Endothelial cell of umbilical vein (primary cell): ENCODE measurements at regions not wholly inside any gene's neighbourhood (a gene's known extent, or its start where the extent isn't known, plus 50 kb on each side); places are given as distances from the start of the nearest gene placed in this dataset.

ENCODE experiments used
- BruUV-seq: library from RNA; stranded (reverse); fragments of 400-500 nt; replicated peaks from 2 replicates; lab custom pipeline; 2021; lab: Mats Ljungman, UMichigan
- CTCF ChIA-PET: fragments of 300-600, 350-600 bp; sonication (Branson Sonifier 250); formaldehyde crosslinking; loops from one replicate; lab custom pipeline; 2021; ENCODE audit warnings: antibody characterized with exemption, inconsistent platforms; lab: Charles Lee
- POLR2A ChIA-PET: fragments of 300-600, 350-600 bp; sonication (Branson Sonifier 250); formaldehyde crosslinking; loops from one replicate; lab custom pipeline; 2021; ENCODE audit warnings: antibody characterized with exemption, inconsistent platforms; lab: Charles Lee
- DNase-seq: peaks from one replicate; pipeline ENCODE4 v3.0.0-alpha.2; 2011; ENCODE audit warnings: low read depth, low spot score
- FAIRE-seq: peaks from 2 replicates; lab custom pipeline; 2011; peaks lifted over from hg19 to GRCh38; lab: Jason Lieb, UNC
- H2AFZ ChIP-seq: 2 replicates; pipeline ENCODE4 v1.6.0; 2012; ENCODE audit warnings: low read depth, low read length, control low read depth, inconsistent platforms
- H3K27ac ChIP-seq: 2 replicates; pipeline ENCODE4 v1.5.1; 2011; ENCODE audit warnings: low read depth, mild to moderate bottlenecking, control low read depth, low read length, moderate library complexity; ENCODE audit not compliant: insufficient read depth
- H3K27me3 ChIP-seq, 2 experiments: 2 replicates each; pipeline versions ENCODE4 v1.6.0 to v1.6.1; 2011; ENCODE audit warnings: low read length in 2 of 2, mixed read lengths in 1 of 2; ENCODE audit not compliant: control insufficient read depth in 2 of 2, insufficient read depth in 2 of 2
- H3K36me3 ChIP-seq, 2 experiments: 2 replicates in 1 of 2; 3 replicates in 1 of 2; pipeline ENCODE4 v1.5.1; 2011; ENCODE audit warnings: low read length in 2 of 2, mild to moderate bottlenecking in 1 of 2, moderate library complexity in 1 of 2; ENCODE audit not compliant: control insufficient read depth in 2 of 2, insufficient read depth in 2 of 2; ENCODE audit errors: extremely low read depth in 1 of 2
- H3K4me1 ChIP-seq: 3 replicates; pipeline ENCODE4 v1.5.1; 2011; ENCODE audit warnings: mild to moderate bottlenecking, low read length; ENCODE audit not compliant: control insufficient read depth, insufficient read depth; ENCODE audit errors: extremely low read depth
- H3K4me2 ChIP-seq: 2 replicates; pipeline ENCODE4 v1.6.1; 2011; ENCODE audit warnings: low read length, control low read depth, mixed read lengths; ENCODE audit not compliant: insufficient read depth
- H3K4me3 ChIP-seq, 3 experiments: fragments of 200-600 bp in 1 of 3; sonication (generic), shearing (Covaris generic) in 1 of 3; replicated peaks in 1 of 3; 2 replicates each; pipeline ENCODE4 v1.5.1; 2011 to 2016; ENCODE audit warnings: control low read depth in 3 of 3, low read length in 3 of 3, mild to moderate bottlenecking in 2 of 3, inconsistent platforms in 1 of 3, low read depth in 1 of 3, moderate library complexity in 1 of 3; ENCODE audit not compliant: insufficient read depth in 1 of 3
- H3K79me2 ChIP-seq: 2 replicates; pipeline ENCODE4 v1.6.0; 2012; ENCODE audit warnings: low read length, inconsistent platforms; ENCODE audit not compliant: control insufficient read depth, insufficient read depth
- H3K9ac ChIP-seq: replicated peaks from 2 replicates; pipeline ENCODE3; 2011; ENCODE audit warnings: low read length, control low read depth; ENCODE audit not compliant: insufficient read depth; ENCODE audit errors: extremely low read depth
- H3K9me1 ChIP-seq: replicated peaks from 3 replicates; pipeline ENCODE4 v1.6.0; 2011; ENCODE audit warnings: mild to moderate bottlenecking, low read length; ENCODE audit not compliant: control insufficient read depth, insufficient read depth; ENCODE audit errors: extremely low read depth
- H3K9me3 ChIP-seq: replicated peaks from 2 replicates; pipeline ENCODE4 v1.5.1; 2012; ENCODE audit warnings: low read length, inconsistent platforms; ENCODE audit not compliant: control insufficient read depth, insufficient read depth
- H4K20me1 ChIP-seq: replicated peaks from 2 replicates; pipeline ENCODE3; 2011; ENCODE audit warnings: mild to moderate bottlenecking, low read length; ENCODE audit not compliant: control insufficient read depth, insufficient read depth; ENCODE audit errors: extremely low read depth
- CTCF ChIP-seq, 2 donors: IDR thresholded peaks; 1 replicate in 1 of 2; 2 replicates in 1 of 2; pipeline ENCODE4 v1.5.1; 2011; ENCODE audit warnings: low read length in 2 of 2, mild to moderate bottlenecking in 2 of 2, moderate library complexity in 2 of 2, control low read depth in 1 of 2, inconsistent platforms in 1 of 2, low read depth in 1 of 2; ENCODE audit not compliant: insufficient read depth in 1 of 2; ENCODE audit errors: extremely low read depth in 1 of 2
- FOS ChIP-seq: IDR thresholded peaks from 2 replicates; pipeline ENCODE4 v1.6.1; 2011; ENCODE audit warnings: mild to moderate bottlenecking, low read length, moderate library complexity, borderline replicate concordance; ENCODE audit not compliant: insufficient read depth
- GATA2 ChIP-seq: IDR thresholded peaks from 2 replicates; pipeline ENCODE4 v1.7.0; 2011; ENCODE audit warnings: low read depth, mild to moderate bottlenecking, moderate library complexity, mixed read lengths, low read length; ENCODE audit not compliant: insufficient read length, insufficient read depth
- MAX ChIP-seq: IDR thresholded peaks from 2 replicates; pipeline ENCODE4 v1.6.1; 2011; ENCODE audit not compliant: insufficient read depth, insufficient read length
- MYC ChIP-seq: IDR thresholded peaks from one replicate; pipeline ENCODE4 v1.6.1; 2011; ENCODE audit warnings: mild to moderate bottlenecking, low read depth, low read length
- POLR2A ChIP-seq: IDR thresholded peaks from 2 replicates; pipeline ENCODE4 v1.6.1; 2012; ENCODE audit warnings: low read depth, mild to moderate bottlenecking, control low read depth, low read length
- dilution Hi-C: fragments of 300-500 bp; cut with MboI; formaldehyde crosslinking; loops from one replicate; pipeline ENCODE4 v1.15.0; 2019; ENCODE audit warnings: low sequenced_read_pairs; ENCODE audit not compliant: extremely low pct_ligation_motif_present
- intact Hi-C: fragments of 100-400 bp; cut with micrococcal nuclease; formaldehyde crosslinking; loops from one replicate; pipeline ENCODE4 v1.10.0; 2022

- TF ChIP-seq GATA2 (no peak), CTCF (IDR thresholded peaks at IDR 0.05; ENCODE audit: extremely low read depth in 1 of 2, insufficient read depth in 1 of 2, low read depth in 1 of 2, low read length in 2 of 2) (no peak), FOS (no peak), MAX (no peak), MYC (no peak), POLR2A (no peak)
- Histone ChIP-seq H3K4me3 (no peak overlapping the region), H3K36me3 (no peaks in the 10 kb centered on the region), H3K27me3 (no peaks in the 10 kb centered on the region), H3K79me2 (no peaks in the 10 kb centered on the region), H3K9me3 (peaks cover 6% of the 10 kb centered on the region), H3K4me1 (no peaks in the 10 kb centered on the region), H3K4me2 (no peak overlapping the region), H3K9ac (no peak overlapping the region), H3K9me1 (no peaks in the 10 kb centered on the region), H2AFZ (no peak overlapping the region), H3K27ac (no peak overlapping the region), H4K20me1 (no peaks in the 10 kb centered on the region)
- dilution Hi-C loops, result no loop called here
- DNase-seq (no peak), FAIRE-seq (no peak)
- no TSS peak for BruUV-seq
- ChIA-PET POLR2A (no interaction called here), CTCF (no interaction called here)
- intact Hi-C loops, result no loop called here
These were observed 512.8 kb upstream of the POU3F3 start for GRCh38 chr2:104340879-104341828.
